Breast epithelium (tissue), 4 donors: ENCODE measurements at regions not wholly inside any gene's neighbourhood (a gene's known extent, or its start where the extent isn't known, plus 50 kb on each side); places are given as distances from the start of the nearest gene placed in this dataset.

Experiments used
- DNase-seq, 2 donors: peaks; one replicate each; pipeline ENCODE4 v3.0.0-alpha.2; 2019; ENCODE audit warnings: low spot score in 2 of 2
- H3K27ac ChIP-seq, 2 donors: fragments of 200-600 bp; sonication (generic) in 1 of 2; one replicate each; pipeline ENCODE4 v1.5.1; 2016 to 2019; ENCODE audit warnings: mild to moderate bottlenecking in 1 of 2
- H3K27me3 ChIP-seq, 2 donors: fragments of 200-600 bp; sonication (generic) in 1 of 2; one replicate each; pipeline versions ENCODE4 v1.5.1 to v1.6.0; 2017 to 2019; ENCODE audit warnings: control low read depth in 1 of 2, mild to moderate bottlenecking in 1 of 2
- H3K36me3 ChIP-seq: fragments of 200-600 bp; one replicate; pipeline ENCODE4 v1.5.1; 2019
- H3K4me1 ChIP-seq, 2 donors: fragments of 200-600 bp; sonication (generic); one replicate each; pipeline ENCODE4 v1.5.1; 2016 to 2019; ENCODE audit warnings: control low read depth in 1 of 2
- H3K4me3 ChIP-seq, 3 donors: fragments of 200-600 bp; sonication (generic); 1 replicate in 2 of 3; 2 replicates in 1 of 3; pipeline ENCODE4 v1.5.1; 2016 to 2019; ENCODE audit warnings: mild to moderate bottlenecking in 3 of 3, moderate library complexity in 2 of 3
- H3K9me3 ChIP-seq, 2 donors: fragments of 200-600 bp; sonication (generic) in 1 of 2; one replicate each; pipeline ENCODE4 v1.5.1; 2016 to 2019; ENCODE audit warnings: control low read depth in 1 of 2
- POLR2A ChIP-seq: fragments of 450-650 bp; IDR thresholded peaks from one replicate; pipeline ENCODE4 v1.6.1; 2016; ENCODE audit warnings: antibody characterized with exemption, mild to moderate bottlenecking, moderate library complexity
- POLR2AphosphoS5 ChIP-seq, 3 donors: sonication (generic); formaldehyde crosslinking; IDR thresholded peaks; one replicate each; pipeline ENCODE4 v1.6.1; 2017; ENCODE audit warnings: antibody characterized with exemption in 3 of 3
- intact Hi-C: fragments of 100-400 bp; cut with DNase I; formaldehyde crosslinking; loops from one replicate; pipeline ENCODE4 v1.15.1; 2023; ENCODE audit warnings: low total_unique reads
- TF ChIP-seq, protein P1 (sequence below), 3 donors: fragments of 450-650 bp; IDR thresholded peaks; one replicate each; pipeline ENCODE4 v1.5.1; 2016 to 2017; ENCODE audit warnings: antibody characterized with exemption in 3 of 3, mild to moderate bottlenecking in 3 of 3, moderate library complexity in 3 of 3

DNA sequence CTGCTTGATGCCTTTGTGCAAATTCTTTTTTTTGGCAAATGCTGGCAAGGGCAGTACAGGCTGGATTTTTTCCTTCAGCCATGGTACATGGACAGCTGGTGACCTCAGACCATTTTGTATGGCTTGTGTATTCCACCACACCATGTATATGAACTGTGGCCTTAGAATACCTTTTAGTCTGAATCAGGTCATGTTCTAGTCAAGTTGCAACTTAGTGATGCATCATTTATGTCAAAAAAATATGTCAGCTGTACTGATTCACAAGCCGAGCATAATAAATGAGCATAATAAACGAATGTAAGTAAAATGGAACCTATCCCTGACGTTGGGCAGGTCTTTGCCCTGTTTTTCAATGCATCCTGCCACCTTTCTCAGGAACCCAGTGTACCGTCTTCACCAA is 219.7 kb upstream of the RUNX1 start:
- H3K4me3 ChIP-seq: no peak overlapping the region

DNA sequence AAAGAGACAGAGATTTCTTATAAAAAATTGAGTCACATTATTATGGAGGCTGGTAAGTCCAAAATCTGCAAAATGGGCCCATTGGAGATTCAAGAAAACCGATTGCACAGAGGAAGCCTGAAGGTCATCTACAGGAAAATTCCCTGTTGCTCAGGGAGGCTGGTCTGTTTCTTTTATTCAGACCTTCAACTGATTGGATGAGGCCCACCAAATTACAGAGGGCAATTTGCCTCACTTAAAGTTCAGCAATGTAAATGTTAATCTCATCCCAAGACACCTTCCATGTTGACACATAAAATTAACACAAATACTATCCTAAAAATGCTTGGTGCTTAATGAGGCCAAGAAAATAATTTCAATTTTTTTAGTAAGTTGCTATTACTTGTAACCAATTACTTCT is 219.2 kb upstream of the RUNX1 start:
- H3K27me3 ChIP-seq: no peaks in the 10 kb centered on the region
- intact Hi-C loops: no loop called here
- TF ChIP-seq, protein P1, sequence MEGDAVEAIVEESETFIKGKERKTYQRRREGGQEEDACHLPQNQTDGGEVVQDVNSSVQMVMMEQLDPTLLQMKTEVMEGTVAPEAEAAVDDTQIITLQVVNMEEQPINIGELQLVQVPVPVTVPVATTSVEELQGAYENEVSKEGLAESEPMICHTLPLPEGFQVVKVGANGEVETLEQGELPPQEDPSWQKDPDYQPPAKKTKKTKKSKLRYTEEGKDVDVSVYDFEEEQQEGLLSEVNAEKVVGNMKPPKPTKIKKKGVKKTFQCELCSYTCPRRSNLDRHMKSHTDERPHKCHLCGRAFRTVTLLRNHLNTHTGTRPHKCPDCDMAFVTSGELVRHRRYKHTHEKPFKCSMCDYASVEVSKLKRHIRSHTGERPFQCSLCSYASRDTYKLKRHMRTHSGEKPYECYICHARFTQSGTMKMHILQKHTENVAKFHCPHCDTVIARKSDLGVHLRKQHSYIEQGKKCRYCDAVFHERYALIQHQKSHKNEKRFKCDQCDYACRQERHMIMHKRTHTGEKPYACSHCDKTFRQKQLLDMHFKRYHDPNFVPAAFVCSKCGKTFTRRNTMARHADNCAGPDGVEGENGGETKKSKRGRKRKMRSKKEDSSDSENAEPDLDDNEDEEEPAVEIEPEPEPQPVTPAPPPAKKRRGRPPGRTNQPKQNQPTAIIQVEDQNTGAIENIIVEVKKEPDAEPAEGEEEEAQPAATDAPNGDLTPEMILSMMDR (IDR thresholded peaks at IDR 0.05): no peak
- no peak for TF ChIP-seq POLR2AphosphoS5 (IDR thresholded peaks at IDR 0.05)
- no peak for TF ChIP-seq POLR2A
- H3K9me3 ChIP-seq: no peaks in the 10 kb centered on the region
- H3K36me3 ChIP-seq: no peaks in the 10 kb centered on the region
- no peaks in the 10 kb centered on the region for H3K4me1 ChIP-seq
- no peak overlapping the region for H3K27ac ChIP-seq
- H3K4me3 ChIP-seq: no peak overlapping the region
- DNase-seq: no peak

More for the DNA sequence above, 219.7 kb upstream of the RUNX1 start:
- H3K36me3 ChIP-seq: no peaks in the 10 kb centered on the region
- no peak for DNase-seq
- H3K27ac ChIP-seq: no peak overlapping the region
- H3K27me3 ChIP-seq: no peaks in the 10 kb centered on the region
- intact Hi-C loops: no loop called here
- no peaks in the 10 kb centered on the region for H3K4me1 ChIP-seq
- no peaks in the 10 kb centered on the region for H3K9me3 ChIP-seq
- no peak for TF ChIP-seq POLR2AphosphoS5 (IDR thresholded peaks at IDR 0.05)
- TF ChIP-seq, protein P1 (IDR thresholded peaks at IDR 0.05): no peak
- TF ChIP-seq POLR2A: no peak

DNA sequence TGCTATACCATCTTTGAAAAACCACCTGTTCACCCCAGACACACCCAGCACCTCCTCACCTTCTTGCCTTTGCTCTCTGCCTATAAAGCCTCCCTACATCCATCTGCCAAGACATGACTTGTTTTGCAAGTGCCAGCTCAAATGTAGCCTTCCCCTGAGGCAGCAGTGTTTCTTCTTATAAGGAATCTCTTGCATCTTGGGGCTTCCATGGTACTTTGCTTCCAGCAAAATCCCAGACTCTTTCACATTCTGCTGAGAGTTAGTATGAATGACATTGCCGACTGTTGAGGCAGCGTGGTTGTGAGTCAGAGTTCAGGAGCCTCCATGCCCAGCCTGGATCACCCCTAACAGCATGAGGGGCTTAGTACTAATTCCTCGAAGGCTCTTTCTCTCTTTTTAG is 217.4 kb upstream of the RUNX1 start:
- no peaks in the 10 kb centered on the region for H3K4me1 ChIP-seq

DNA sequence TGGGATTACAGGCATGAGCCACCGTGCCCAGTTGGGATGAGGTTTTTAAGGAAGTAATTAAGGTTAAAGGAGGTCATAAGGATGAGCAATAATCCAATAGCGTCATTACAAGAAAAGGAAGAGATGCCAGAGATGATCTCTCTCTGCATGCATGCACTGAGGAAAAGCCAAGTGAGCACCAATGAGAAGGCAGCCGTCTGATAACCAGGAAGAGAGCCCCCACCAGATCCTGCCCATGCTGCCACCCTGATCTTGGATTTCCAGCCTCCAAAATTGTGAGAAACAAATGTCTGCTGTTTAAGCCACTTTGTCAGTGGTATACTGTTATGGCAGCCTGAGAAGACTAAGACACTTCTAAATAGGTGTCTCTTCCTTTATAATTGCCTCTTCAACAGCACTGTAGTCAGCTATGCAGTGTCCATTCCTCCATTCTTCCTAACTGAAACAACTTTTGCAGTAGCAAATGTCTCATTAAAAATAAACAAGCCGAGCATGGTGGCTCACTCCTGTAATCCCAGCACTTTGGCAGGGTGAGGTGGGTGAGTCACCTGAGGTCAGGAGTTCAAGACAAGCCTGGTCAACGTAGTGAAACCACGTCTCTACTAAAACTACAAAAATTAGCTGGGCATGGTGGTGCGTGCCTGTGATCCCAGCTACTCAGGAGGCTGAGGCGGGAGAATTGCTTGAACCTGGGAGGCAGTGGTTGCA is 216.2 kb upstream of the RUNX1 start:
- Histone ChIP-seq H3K27ac (no peak overlapping the region), H3K4me3 (no peak overlapping the region), H3K4me1 (no peaks in the 10 kb centered on the region), H3K36me3 (no peaks in the 10 kb centered on the region), H3K9me3 (no peaks in the 10 kb centered on the region), H3K27me3 (no peaks in the 10 kb centered on the region)
- TF ChIP-seq POLR2AphosphoS5 (IDR thresholded peaks at IDR 0.05) (no peak), POLR2A (no peak)
- TF ChIP-seq, protein P1 (IDR thresholded peaks at IDR 0.05): no peak
- no peak for DNase-seq
- intact Hi-C loops: no loop called here

More for the DNA sequence above, 217.4 kb upstream of the RUNX1 start:
- no peak for DNase-seq
- Histone ChIP-seq H3K4me3 (no peak overlapping the region), H3K9me3 (no peaks in the 10 kb centered on the region), H3K36me3 (no peaks in the 10 kb centered on the region), H3K27ac (no peak overlapping the region), H3K27me3 (no peaks in the 10 kb centered on the region)
- TF ChIP-seq, protein P1 (IDR thresholded peaks at IDR 0.05): no peak
- no peak for TF ChIP-seq POLR2A
- intact Hi-C loops: no loop called here

DNA sequence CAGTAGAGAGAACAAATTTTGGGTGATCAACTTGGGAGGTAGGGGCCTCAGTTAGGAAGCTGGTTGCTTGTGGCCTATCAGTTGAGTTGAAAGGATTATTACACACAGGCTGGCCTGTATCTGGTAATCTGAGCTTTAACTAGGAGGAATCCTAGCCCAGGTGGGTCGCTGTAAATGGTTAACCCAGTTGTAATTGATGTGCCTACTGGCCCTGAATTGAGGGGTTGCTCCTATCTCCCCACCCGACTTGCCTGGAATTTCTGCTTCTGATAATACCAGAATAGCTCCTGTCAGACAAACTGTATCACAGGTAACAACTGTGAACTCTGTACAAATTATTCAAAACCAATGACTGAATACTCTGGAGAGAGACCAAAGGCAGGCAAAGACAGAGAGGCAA is 210.4 kb upstream of the RUNX1 start:
- intact Hi-C loops: no loop called here
- H3K36me3 ChIP-seq: no peaks in the 10 kb centered on the region
- TF ChIP-seq, protein P1 (IDR thresholded peaks at IDR 0.05): no peak
- no peak for TF ChIP-seq POLR2A
- no peak for TF ChIP-seq POLR2AphosphoS5 (IDR thresholded peaks at IDR 0.05)
- peak overlapping the region; percentile 66 to 73 for H3K27ac ChIP-seq
- H3K9me3 ChIP-seq: no peaks in the 10 kb centered on the region
- no peak for DNase-seq
- H3K27me3 ChIP-seq: no peaks in the 10 kb centered on the region
- H3K4me3 ChIP-seq: no peak overlapping the region
- H3K4me1 ChIP-seq: peaks cover 0 to 12% of the 10 kb centered on the region in 2 donors
